ENCODE measurements at regions not wholly inside any gene's neighbourhood (a gene's known extent, or its start where the extent isn't known, plus 50 kb on each side); places are given as distances from the start of the nearest gene placed in this dataset.
"Not testable (repeated sequence)": the region's sequence is repeated elsewhere in the genome, so short reads cannot be mapped to it uniquely, and the experiment has no call there.

GRCh38 chr13:78045916-78046315 is 127.3 kb upstream of the EDNRB start:
- ChIA-PET CTCF (interaction anchor here (0.7 kb wide), 1 partner anchor 37 kb away, joined by 3 read pairs; no protein-coding TSS in a partner anchor), POLR2A (ENCODE audit: low non-redundant PET) (no interaction called here)
- H3K27ac ChIP-seq, result no peak overlapping the region
- TF ChIP-seq CTCF (conservative IDR thresholded peaks at IDR 0.05; ENCODE audit: low read depth), result no peak
- no peak for DNase-seq (ENCODE audit: low spot score)

GRCh38 chr13:78041366-78041765 is 122.7 kb upstream of the EDNRB start:
- not testable (repeated sequence) for H3K27ac ChIP-seq

GRCh38 chr13:78040205-78040830 is 121.7 kb upstream of the EDNRB start:
- POLR2A ChIA-PET (ENCODE audit: low non-redundant PET), result no interaction called here
- no peak for TF ChIP-seq CTCF (conservative IDR thresholded peaks at IDR 0.05; ENCODE audit: low read depth)
- DNase-seq (ENCODE audit: low spot score), result no peak
- H3K27ac ChIP-seq, result no peak overlapping the region
- CTCF ChIA-PET, result no interaction called here

More at GRCh38 chr13:78041366-78041765, 122.7 kb upstream of the EDNRB start:
- CTCF ChIA-PET, result interaction anchor here (0.6 kb wide), 1 partner anchor 1092 kb away, joined by 4 read pairs; no protein-coding TSS in a partner anchor
- DNase-seq (ENCODE audit: low spot score); POLR2A ChIA-PET (ENCODE audit: low non-redundant PET): not testable (repeated sequence)

GRCh38 chr13:78036841-78037240 is 118.2 kb upstream of the EDNRB start:
- no peak for TF ChIP-seq CTCF (conservative IDR thresholded peaks at IDR 0.05; ENCODE audit: low read depth)
- no peak overlapping the region for H3K27ac ChIP-seq
- DNase-seq (ENCODE audit: low spot score), result no peak
- POLR2A ChIA-PET (ENCODE audit: low non-redundant PET), result no interaction called here
- CTCF ChIA-PET, result interaction anchor here (0.5 kb wide), 1 partner anchor 105 kb away, joined by 3 read pairs; no protein-coding TSS in a partner anchor

- DNase-seq (ENCODE audit: low spot score), result no peak
- POLR2A ChIA-PET (ENCODE audit: low non-redundant PET), result no interaction called here
- TF ChIP-seq CTCF (conservative IDR thresholded peaks at IDR 0.05; ENCODE audit: low read depth), result no peak
- no peak overlapping the region for H3K27ac ChIP-seq
- CTCF ChIA-PET, result no interaction called here
Measured at GRCh38 chr13:78035500-78035899, 116.9 kb upstream of the EDNRB start.

- no peak overlapping the region for H3K27ac ChIP-seq
- no peak for DNase-seq (ENCODE audit: low spot score)
- TF ChIP-seq CTCF (conservative IDR thresholded peaks at IDR 0.05; ENCODE audit: low read depth), result no peak
- ChIA-PET POLR2A (ENCODE audit: low non-redundant PET) (no interaction called here), CTCF (no interaction called here)
Measured at GRCh38 chr13:78033509-78033908, 114.9 kb upstream of the EDNRB start.

GRCh38 chr13:78032132-78032531 is 113.5 kb upstream of the EDNRB start:
- ChIA-PET POLR2A (ENCODE audit: low non-redundant PET) (no interaction called here), CTCF (no interaction called here)
- H3K27ac ChIP-seq, result no peak overlapping the region
- no peak for DNase-seq (ENCODE audit: low spot score)
- no peak for TF ChIP-seq CTCF (conservative IDR thresholded peaks at IDR 0.05; ENCODE audit: low read depth)
